GM23338 (cell line): ENCODE measurements at regions not wholly inside any gene's neighbourhood (a gene's known extent, or its start where the extent isn't known, plus 50 kb on each side); places are given as distances from the start of the nearest gene placed in this dataset.

ENCODE experiments used
- ATAC-seq: fragments of 200-7000 bp; cut with Tn5 transposase; 3 replicates; pipeline ENCODE4 v1.9.1; 2020
- DNase-seq: peaks from one replicate; pipeline ENCODE4 v3.0.0-alpha.2; 2015; ENCODE audit warnings: low spot score
- H2AFZ ChIP-seq: fragments of 200-600 bp; sonication (generic); 2 replicates; pipeline ENCODE4 v1.8.0; 2016; ENCODE audit warnings: antibody characterized with exemption, mild to moderate bottlenecking, moderate library complexity
- H3F3A ChIP-seq: fragments of 200-600 bp; sonication (generic); replicated peaks from 2 replicates; pipeline ENCODE4 v1.8.0; 2017; ENCODE audit warnings: antibody characterized with exemption, mixed run types, low read depth
- H3K27ac ChIP-seq: fragments of 200-600 bp; sonication (generic); 2 replicates; pipeline ENCODE4 v1.6.1; 2016; ENCODE audit warnings: low read depth
- H3K27me3 ChIP-seq: fragments of 200-600 bp; sonication (generic); 2 replicates; pipeline ENCODE4 v1.8.0; 2016; ENCODE audit warnings: mild to moderate bottlenecking, mixed run types, moderate library complexity; ENCODE audit not compliant: insufficient read depth
- H3K36me3 ChIP-seq: fragments of 200-600 bp; sonication (generic); 2 replicates; pipeline ENCODE4 v1.8.0; 2016; ENCODE audit warnings: mild to moderate bottlenecking; ENCODE audit not compliant: insufficient read depth
- H3K4me1 ChIP-seq: fragments of 200-600 bp; sonication (generic); 2 replicates; pipeline ENCODE4 v1.8.0; 2016; ENCODE audit warnings: mild to moderate bottlenecking, moderate library complexity; ENCODE audit not compliant: insufficient read depth
- H3K4me2 ChIP-seq: fragments of 200-600 bp; sonication (generic); 2 replicates; pipeline ENCODE4 v1.7.1; 2017; ENCODE audit warnings: mixed run types
- H3K4me3 ChIP-seq: fragments of 200-600 bp; sonication (generic); 2 replicates; pipeline ENCODE4 v1.6.1; 2016; ENCODE audit warnings: mixed run types
- H3K79me2 ChIP-seq: fragments of 200-600 bp; sonication (generic); replicated peaks from 2 replicates; pipeline ENCODE4 v1.8.0; 2017; ENCODE audit warnings: mild to moderate bottlenecking; ENCODE audit not compliant: insufficient read depth
- H3K9me2 ChIP-seq: fragments of 200-600 bp; sonication (generic); 2 replicates; pipeline ENCODE4 v1.8.0; 2017; ENCODE audit not compliant: insufficient read depth
- H4K20me1 ChIP-seq: fragments of 200-600 bp; sonication (generic); replicated peaks from 2 replicates; pipeline ENCODE4 v1.8.0; 2017; ENCODE audit warnings: mild to moderate bottlenecking; ENCODE audit not compliant: insufficient read depth
- H3K27ac Mint-ChIP-seq: 2 replicates; pipeline ENCODE4 v1.8.0; 2020; ENCODE audit warnings: inconsistent platforms, mild to moderate bottlenecking, moderate library complexity, mixed read lengths
- H3K27me3 Mint-ChIP-seq: 3 replicates; pipeline ENCODE4 v1.8.0; 2022; ENCODE audit warnings: low read depth, mild to moderate bottlenecking, moderate library complexity, mixed read lengths, inconsistent platforms; ENCODE audit not compliant: insufficient read depth, poor library complexity
- H3K36me3 Mint-ChIP-seq: 3 replicates; pipeline ENCODE4 v1.8.0; 2021; ENCODE audit warnings: low read depth, mild to moderate bottlenecking, inconsistent platforms, moderate library complexity, mixed read lengths
- H3K4me1 Mint-ChIP-seq: 3 replicates; pipeline ENCODE4 v1.8.0; 2020; ENCODE audit warnings: mild to moderate bottlenecking, inconsistent platforms, mixed read lengths
- H3K4me3 Mint-ChIP-seq: 3 replicates; pipeline ENCODE4 v1.8.0; 2021; ENCODE audit warnings: moderate library complexity, mild to moderate bottlenecking, inconsistent platforms, mixed read lengths
- H3K9me3 Mint-ChIP-seq: 3 replicates; pipeline ENCODE4 v1.8.0; 2020; ENCODE audit warnings: moderate library complexity, mild to moderate bottlenecking, inconsistent platforms, mixed read lengths
- CREB1 ChIP-seq: fragments of 250-450 bp; sonication (Bioruptor Pico); IDR thresholded peaks from 2 replicates; pipeline ENCODE4 v1.5.0; 2020; ENCODE audit warnings: low read depth, mild to moderate bottlenecking, moderate library complexity
- CTCF ChIP-seq, 2 experiments: fragments of 200-600 bp in 1 of 2; sonication (generic) in 1 of 2; conservative IDR thresholded peaks; 2 replicates each; pipeline versions ENCODE4 v1.5.1 to v1.6.1; 2016 to 2017; ENCODE audit warnings: antibody characterized with exemption in 2 of 2, low read depth in 2 of 2, mild to moderate bottlenecking in 2 of 2, moderate library complexity in 1 of 2
- ETS1 ChIP-seq: IDR thresholded peaks from 2 replicates; pipeline ENCODE4 v1.6.1; 2016; ENCODE audit warnings: antibody characterized with exemption
- EZH2 ChIP-seq: fragments of 200-600 bp; sonication (generic); IDR thresholded peaks from one replicate; pipeline ENCODE4 v1.8.0; 2017; ENCODE audit warnings: antibody characterized with exemption, mild to moderate bottlenecking, low read depth; ENCODE audit not compliant: unreplicated experiment
- EZH2phosphoT487 ChIP-seq: fragments of 200-600 bp; sonication (generic); IDR thresholded peaks from one replicate; pipeline ENCODE4 v1.8.1; 2018; ENCODE audit warnings: antibody characterized with exemption; ENCODE audit not compliant: unreplicated experiment
- JUNB ChIP-seq: IDR thresholded peaks from one replicate; pipeline ENCODE4 v1.6.1; 2016; ENCODE audit warnings: antibody characterized with exemption; ENCODE audit not compliant: unreplicated experiment
- NANOG ChIP-seq: IDR thresholded peaks from 2 replicates; pipeline ENCODE4 v1.6.1; 2016; ENCODE audit warnings: antibody characterized with exemption, borderline replicate concordance
- POLR2AphosphoS5 ChIP-seq: IDR thresholded peaks from 2 replicates; pipeline ENCODE4 v1.6.1; 2016; ENCODE audit warnings: antibody characterized with exemption, low read depth
- REST ChIP-seq: IDR thresholded peaks from one replicate; pipeline ENCODE4 v1.6.1; 2018; ENCODE audit warnings: antibody characterized with exemption; ENCODE audit not compliant: unreplicated experiment
- STAT1 ChIP-seq: IDR thresholded peaks from one replicate; pipeline ENCODE4 v1.6.1; 2016; ENCODE audit warnings: antibody characterized with exemption; ENCODE audit not compliant: unreplicated experiment
- ZNF114 ChIP-seq: fragments of 250-450 bp; sonication (Bioruptor Pico); IDR thresholded peaks from 2 replicates; pipeline ENCODE4 v1.5.0; 2020; ENCODE audit warnings: mild to moderate bottlenecking, moderate library complexity
- ZNF331 ChIP-seq: fragments of 250-450 bp; sonication (Bioruptor Pico); IDR thresholded peaks from 2 replicates; pipeline ENCODE4 v1.5.0; 2020; ENCODE audit warnings: low read depth, mild to moderate bottlenecking, moderate library complexity
- ZNF462 ChIP-seq: fragments of 250-450 bp; sonication (Bioruptor Pico); IDR thresholded peaks from 2 replicates; pipeline ENCODE4 v1.5.0; 2020; ENCODE audit warnings: mild to moderate bottlenecking, moderate library complexity

GRCh38 chrX:140916872-140917271 is 85.5 kb upstream of the SPANXB1 start:
- H4K20me1 ChIP-seq, result no peaks in the 10 kb centered on the region
- H3K9me2 ChIP-seq, result no peaks in the 10 kb centered on the region
- Mint-ChIP-seq H3K4me1 (peaks cover 6% of the 10 kb centered on the region; the same call in 1 of the 3 replicates), H3K4me3 (no peak overlapping the region), H3K27me3 (no peaks in the 10 kb centered on the region), H3K36me3 (no peaks in the 10 kb centered on the region), H3K9me3 (no peaks in the 10 kb centered on the region), H3K27ac (no peak overlapping the region)
- TF ChIP-seq ZNF114 (CRISPR knock-in tag) (no peak), POLR2AphosphoS5 (no peak), NANOG (no peak), CREB1 (no peak), EZH2phosphoT487 (no peak), REST (no peak), CTCF (conservative IDR thresholded peaks at IDR 0.05; ENCODE audit: low read depth in 2 of 2) (no peak), JUNB (no peak), ZNF462 (CRISPR knock-in tag) (no peak), ZNF331 (no peak), EZH2 (no peak), ETS1 (no peak), STAT1 (no peak)
- H3K4me2 ChIP-seq, result no peak overlapping the region
- H3K36me3 ChIP-seq, result no peaks in the 10 kb centered on the region
- H2AFZ ChIP-seq, result no peak overlapping the region
- no peaks in the 10 kb centered on the region for H3F3A ChIP-seq
- DNase-seq (no peak), ATAC-seq (no peak)
- no peaks in the 10 kb centered on the region for H3K4me1 ChIP-seq
- H3K4me3 ChIP-seq, result no peak overlapping the region
- no peaks in the 10 kb centered on the region for H3K79me2 ChIP-seq
- H3K27me3 ChIP-seq, result no peaks in the 10 kb centered on the region
- H3K27ac ChIP-seq, result no peak overlapping the region
